ENCODE measurements at regions not wholly inside any gene's neighbourhood (a gene's known extent, or its start where the extent isn't known, plus 50 kb on each side); places are given as distances from the start of the nearest gene placed in this dataset.

DNA sequence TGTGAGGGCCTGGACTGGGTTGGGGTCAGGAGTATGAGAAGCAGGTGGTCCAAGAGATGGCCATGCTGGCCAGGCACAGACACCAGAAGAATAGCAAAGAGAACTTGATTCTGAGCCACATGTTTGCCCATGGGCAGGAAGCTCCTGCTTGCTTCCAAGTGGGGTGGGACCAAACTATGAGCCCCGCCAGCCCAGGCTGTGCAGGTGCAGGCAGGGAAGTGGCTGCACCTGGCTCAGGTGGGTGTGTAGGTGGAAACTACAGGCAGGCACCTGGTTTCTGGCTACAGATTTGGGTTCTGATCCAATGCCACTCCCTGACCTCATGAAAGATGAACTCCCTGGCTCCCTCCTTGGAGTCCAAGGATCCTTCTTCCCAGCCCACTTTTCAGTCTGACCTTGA lies 207.9 kb upstream of the KLF3 start:
- Histone ChIP-seq H3K9me3 (ENCODE audit: control insufficient read depth, insufficient read depth, low read length) (no peaks in the 10 kb centered on the region), H3K27ac (ENCODE audit: low read depth, low read length) (no peak overlapping the region), H3K4me3 (ENCODE audit: low read depth, low read length) (no peak overlapping the region), H3K27me3 (ENCODE audit: control insufficient read depth, insufficient read depth, low read length) (peaks cover 15% of the 10 kb centered on the region)
- TF ChIP-seq, protein P1, sequence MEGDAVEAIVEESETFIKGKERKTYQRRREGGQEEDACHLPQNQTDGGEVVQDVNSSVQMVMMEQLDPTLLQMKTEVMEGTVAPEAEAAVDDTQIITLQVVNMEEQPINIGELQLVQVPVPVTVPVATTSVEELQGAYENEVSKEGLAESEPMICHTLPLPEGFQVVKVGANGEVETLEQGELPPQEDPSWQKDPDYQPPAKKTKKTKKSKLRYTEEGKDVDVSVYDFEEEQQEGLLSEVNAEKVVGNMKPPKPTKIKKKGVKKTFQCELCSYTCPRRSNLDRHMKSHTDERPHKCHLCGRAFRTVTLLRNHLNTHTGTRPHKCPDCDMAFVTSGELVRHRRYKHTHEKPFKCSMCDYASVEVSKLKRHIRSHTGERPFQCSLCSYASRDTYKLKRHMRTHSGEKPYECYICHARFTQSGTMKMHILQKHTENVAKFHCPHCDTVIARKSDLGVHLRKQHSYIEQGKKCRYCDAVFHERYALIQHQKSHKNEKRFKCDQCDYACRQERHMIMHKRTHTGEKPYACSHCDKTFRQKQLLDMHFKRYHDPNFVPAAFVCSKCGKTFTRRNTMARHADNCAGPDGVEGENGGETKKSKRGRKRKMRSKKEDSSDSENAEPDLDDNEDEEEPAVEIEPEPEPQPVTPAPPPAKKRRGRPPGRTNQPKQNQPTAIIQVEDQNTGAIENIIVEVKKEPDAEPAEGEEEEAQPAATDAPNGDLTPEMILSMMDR (IDR thresholded peaks at IDR 0.05; ENCODE audit: low read depth, low read length) = no peak
- ChIA-PET CTCF (no interaction called here), POLR2A (no interaction called here)
- no peak for DNase-seq (ENCODE audit: low read depth, low spot score)

DNA sequence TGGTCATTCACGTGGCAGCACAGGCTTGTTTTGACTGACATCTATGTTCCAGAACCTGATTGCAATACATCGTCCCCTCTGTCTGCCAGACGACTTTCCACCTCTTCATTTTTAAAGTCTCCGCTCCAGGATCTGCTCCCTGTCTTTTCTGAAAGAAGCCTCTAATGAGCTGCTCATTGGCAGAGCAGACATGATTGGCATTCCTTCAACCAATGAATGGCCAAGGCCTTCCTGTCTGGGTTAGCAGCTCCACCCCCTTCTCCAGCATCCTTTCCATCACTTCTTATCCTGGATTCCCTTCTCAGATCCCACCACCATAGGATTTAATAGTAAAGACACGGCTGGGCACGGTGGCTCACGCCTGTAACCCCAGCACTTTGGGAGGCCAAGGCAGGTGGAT lies 202.7 kb upstream of the KLF3 start:
- H3K9me3 ChIP-seq (ENCODE audit: control insufficient read depth, insufficient read depth, low read length) = no peaks in the 10 kb centered on the region
- CTCF ChIA-PET = interaction anchor here (0.6 kb wide), 1 partner anchor 271 kb away, joined by 3 read pairs; no protein-coding TSS in a partner anchor
- no peak for DNase-seq (ENCODE audit: low read depth, low spot score)
- no peak overlapping the region for H3K4me3 ChIP-seq (ENCODE audit: low read depth, low read length)
- H3K27me3 ChIP-seq (ENCODE audit: control insufficient read depth, insufficient read depth, low read length) = peaks cover 11% of the 10 kb centered on the region
- TF ChIP-seq, protein P1 (IDR thresholded peaks at IDR 0.05; ENCODE audit: low read depth, low read length) = no peak
- POLR2A ChIA-PET = no interaction called here
- H3K27ac ChIP-seq (ENCODE audit: low read depth, low read length) = no peak overlapping the region

DNA sequence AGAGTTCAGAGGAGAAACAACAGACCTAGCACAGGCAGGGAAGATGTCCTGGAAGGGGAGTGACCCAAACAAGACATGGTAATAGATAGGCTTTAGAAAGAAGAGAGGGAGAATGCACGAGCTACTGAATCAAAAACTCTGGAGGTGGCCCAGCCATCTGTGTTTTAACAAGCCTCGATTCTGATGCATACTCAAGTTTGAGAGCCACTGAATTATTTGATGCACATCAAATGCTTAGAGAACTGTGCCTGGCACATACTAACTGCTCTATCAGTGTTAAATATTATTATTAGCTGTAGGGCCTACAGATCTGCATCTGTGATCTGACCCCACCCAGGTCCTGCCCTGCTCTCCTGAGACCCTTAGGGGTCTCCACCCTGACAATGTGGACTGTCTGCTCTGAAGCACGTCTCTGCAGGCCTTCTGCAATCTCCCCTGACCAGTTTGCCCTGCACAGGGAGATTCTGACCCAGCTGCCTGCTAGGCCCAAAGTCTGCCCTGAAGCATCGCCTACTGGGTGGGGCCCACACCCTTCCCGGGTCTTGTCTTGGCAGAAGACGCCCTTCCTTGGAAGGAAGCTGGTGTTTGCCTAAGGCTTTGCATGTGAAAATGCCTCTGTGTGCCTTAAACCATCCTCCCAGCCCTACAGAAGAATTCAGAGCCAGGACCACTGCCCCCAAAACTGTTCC lies 201.5 kb upstream of the KLF3 start:
- ChIA-PET POLR2A (no interaction called here), CTCF (no interaction called here)
- no peak for DNase-seq (ENCODE audit: low read depth, low spot score)
- Histone ChIP-seq H3K27me3 (ENCODE audit: control insufficient read depth, insufficient read depth, low read length) (peaks cover 9% of the 10 kb centered on the region), H3K27ac (ENCODE audit: low read depth, low read length) (no peak overlapping the region), H3K4me3 (ENCODE audit: low read depth, low read length) (no peak overlapping the region), H3K9me3 (ENCODE audit: control insufficient read depth, insufficient read depth, low read length) (no peaks in the 10 kb centered on the region)
- TF ChIP-seq, protein P1 (IDR thresholded peaks at IDR 0.05; ENCODE audit: low read depth, low read length) = no peak

DNA sequence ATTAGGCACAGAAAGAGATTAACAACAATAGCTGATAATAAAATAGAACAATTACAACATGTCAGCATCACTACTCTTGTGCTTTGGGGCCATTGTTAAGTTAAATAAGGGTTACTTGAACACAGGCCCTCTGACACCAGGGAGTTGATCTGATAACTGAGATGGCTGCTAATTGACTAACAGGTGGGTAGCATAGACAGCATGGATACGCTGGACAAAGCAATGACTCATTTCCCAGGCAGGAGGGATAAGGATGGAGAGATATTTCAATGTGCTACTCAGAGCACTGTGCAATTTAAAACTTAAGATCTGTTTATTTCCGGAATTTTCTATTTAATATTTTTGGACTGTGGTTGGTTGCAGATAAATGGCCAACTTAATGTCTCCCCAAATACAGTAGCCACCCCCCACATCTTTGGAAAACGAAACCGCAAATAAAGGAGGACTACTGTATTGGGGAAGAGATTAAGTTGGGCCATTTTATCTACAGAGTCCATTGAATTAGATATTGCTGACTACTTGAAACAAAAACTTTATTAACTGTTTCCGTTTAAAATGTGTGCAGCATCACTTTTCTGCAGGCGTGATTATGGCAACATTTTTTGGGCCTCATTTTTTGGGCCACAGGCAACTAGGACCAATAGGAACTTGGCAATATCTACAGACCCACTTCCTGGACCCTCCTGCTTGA lies 200.6 kb upstream of the KLF3 start:
- no peak for DNase-seq (ENCODE audit: low read depth, low spot score)
- Histone ChIP-seq H3K27me3 (ENCODE audit: control insufficient read depth, insufficient read depth, low read length) (peaks cover 5% of the 10 kb centered on the region), H3K27ac (ENCODE audit: low read depth, low read length) (no peak overlapping the region), H3K4me3 (ENCODE audit: low read depth, low read length) (no peak overlapping the region), H3K9me3 (ENCODE audit: control insufficient read depth, insufficient read depth, low read length) (no peaks in the 10 kb centered on the region)
- CTCF ChIA-PET = no interaction called here
- TF ChIP-seq, protein P1 (IDR thresholded peaks at IDR 0.05; ENCODE audit: low read depth, low read length) = no peak
- POLR2A ChIA-PET = no interaction called here

DNA sequence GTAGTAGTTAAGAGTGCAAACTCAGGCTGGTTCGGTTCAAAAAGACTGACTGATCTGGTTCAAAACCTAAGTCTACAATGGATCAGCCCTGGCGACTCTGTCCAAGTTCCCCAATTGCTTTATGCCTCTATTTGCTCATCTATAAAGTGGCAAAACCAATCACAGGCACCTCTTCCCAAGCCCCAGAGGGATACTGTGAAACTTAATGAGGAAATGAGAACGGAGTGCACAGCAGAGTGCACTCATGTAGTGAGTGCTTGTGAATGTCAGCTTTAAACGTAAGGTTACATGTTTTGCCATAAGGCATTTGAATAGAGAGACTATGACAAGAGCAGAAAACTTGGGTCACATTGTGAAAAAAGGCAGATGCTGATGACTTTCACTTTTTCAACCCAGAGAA lies 199.7 kb upstream of the KLF3 start:
- H3K27me3 ChIP-seq (ENCODE audit: control insufficient read depth, insufficient read depth, low read length) = peaks cover 2% of the 10 kb centered on the region
- H3K27ac ChIP-seq (ENCODE audit: low read depth, low read length) = no peak overlapping the region
- CTCF ChIA-PET = no interaction called here
- TF ChIP-seq, protein P1 (IDR thresholded peaks at IDR 0.05; ENCODE audit: low read depth, low read length) = no peak
- H3K9me3 ChIP-seq (ENCODE audit: control insufficient read depth, insufficient read depth, low read length) = no peaks in the 10 kb centered on the region
- H3K4me3 ChIP-seq (ENCODE audit: low read depth, low read length) = no peak overlapping the region
- POLR2A ChIA-PET = no interaction called here
- no peak for DNase-seq (ENCODE audit: low read depth, low spot score)
